ENCODE measurements at regions not wholly inside any gene's neighbourhood (a gene's known extent, or its start where the extent isn't known, plus 50 kb on each side); places are given as distances from the start of the nearest gene placed in this dataset.
A peak's percentile ranks its signal among the peaks of the same experiment; 100 is the strongest.

DNA sequence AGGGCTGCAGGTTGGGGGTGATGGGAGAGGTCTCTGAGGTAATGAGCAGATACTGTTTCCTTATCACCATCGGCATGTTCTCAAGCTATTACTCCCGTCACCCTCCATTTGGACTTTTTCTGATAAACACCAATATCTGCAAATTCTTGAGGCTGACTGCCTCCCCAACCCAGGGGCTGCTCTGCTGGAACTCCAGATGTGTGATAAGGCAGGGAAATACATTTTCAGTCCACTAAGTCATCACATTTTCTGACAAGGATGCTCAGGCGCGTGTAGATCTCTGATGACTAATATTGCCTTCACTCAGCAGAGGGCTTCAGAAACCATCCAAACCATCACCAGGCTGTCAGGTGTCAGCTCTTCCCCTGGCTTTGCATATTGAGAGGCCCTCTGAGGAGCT, 215.0 kb upstream of the POU3F1 start:
- DNase-seq (ENCODE audit: low read depth): no peak
- in situ Hi-C loops (cut with HindIII; ENCODE audit: low pct_unique_long_range_greater_than_20kb, low sequenced_read_pairs): no loop called here

DNA sequence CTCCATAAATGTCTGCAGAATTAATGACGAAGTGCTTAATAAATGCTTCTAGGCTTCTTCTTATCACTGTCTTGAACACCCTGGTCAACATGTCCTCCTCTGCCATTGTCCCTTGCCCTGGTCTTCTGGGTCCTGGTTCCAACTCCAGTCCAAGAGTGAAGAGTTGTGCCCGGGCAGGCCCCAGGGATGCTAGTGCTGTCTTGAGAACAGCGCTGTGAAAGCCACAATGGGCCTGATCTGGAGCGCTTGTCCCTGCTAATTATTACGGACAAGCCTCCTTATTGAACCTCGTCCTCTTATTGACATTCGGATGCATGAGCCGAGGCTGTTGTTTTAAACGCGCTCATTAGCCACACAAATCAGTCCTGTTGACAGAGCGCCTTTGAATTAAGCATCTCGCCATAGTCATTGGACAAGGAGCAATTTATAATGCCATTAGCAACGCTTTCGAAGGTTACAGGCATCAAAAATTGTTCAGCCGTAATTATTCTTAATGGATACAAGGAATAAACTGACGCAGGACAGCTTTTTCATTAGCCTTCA, 211.6 kb upstream of the POU3F1 start:
- DNase-seq (ENCODE audit: low read depth): no peak
- in situ Hi-C loops (cut with HindIII; ENCODE audit: low pct_unique_long_range_greater_than_20kb, low sequenced_read_pairs): no loop called here

DNA sequence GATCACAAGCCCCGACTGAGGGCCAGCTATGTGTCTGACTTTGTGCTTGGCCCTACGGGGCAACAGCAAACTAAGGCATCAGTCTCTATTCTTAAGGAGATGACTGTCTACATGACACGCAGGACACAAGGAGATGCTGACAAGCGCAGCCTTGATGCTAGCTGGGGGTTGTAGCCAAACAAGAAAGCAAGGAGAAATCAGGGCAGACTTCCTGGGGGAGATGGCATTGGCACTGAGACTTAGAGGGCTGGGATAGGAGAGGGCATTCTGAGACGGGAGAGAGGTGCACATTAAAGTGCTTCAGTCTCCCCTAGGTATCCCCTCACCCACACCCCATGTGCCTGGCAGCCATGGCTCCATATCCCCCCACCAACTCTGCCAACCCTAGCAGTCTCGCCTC, 210.8 kb upstream of the POU3F1 start:
- DNase-seq (ENCODE audit: low read depth): no peak
- in situ Hi-C loops (cut with HindIII; ENCODE audit: low pct_unique_long_range_greater_than_20kb, low sequenced_read_pairs): no loop called here

DNA sequence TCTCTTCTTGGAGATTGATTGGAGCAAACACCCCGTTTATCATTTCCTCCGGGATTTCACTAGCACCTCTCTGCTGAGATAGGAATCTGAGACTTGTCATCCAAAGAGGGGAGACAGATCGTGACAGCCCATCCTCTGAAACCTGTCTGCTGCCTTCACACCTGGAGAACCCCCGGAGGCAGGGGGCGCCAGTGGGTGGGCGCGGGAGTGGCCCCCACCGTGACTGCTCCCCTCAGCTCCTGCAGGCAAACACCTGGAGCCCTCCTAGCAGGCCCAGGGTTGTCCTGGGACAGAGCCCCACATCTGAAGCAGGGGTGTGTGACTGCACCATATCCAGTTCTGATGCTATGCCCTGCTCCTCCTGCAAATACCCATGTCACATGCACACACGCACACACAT, 209.5 kb upstream of the POU3F1 start:
- no peak for DNase-seq (ENCODE audit: low read depth)
- in situ Hi-C loops (cut with HindIII; ENCODE audit: low pct_unique_long_range_greater_than_20kb, low sequenced_read_pairs): no loop called here

GRCh38 chr1:38253314-38253713, 206.7 kb upstream of the POU3F1 start:
- in situ Hi-C loops (cut with HindIII; ENCODE audit: low pct_unique_long_range_greater_than_20kb, low sequenced_read_pairs): no loop called here
- no peak for DNase-seq (ENCODE audit: low read depth)

- in situ Hi-C loops (cut with HindIII; ENCODE audit: low pct_unique_long_range_greater_than_20kb, low sequenced_read_pairs): no loop called here
- DNase-seq (ENCODE audit: low read depth): peak; percentile 31
Observed at GRCh38 chr1:38250356-38250755, 203.8 kb upstream of the POU3F1 start.

- DNase-seq (ENCODE audit: low read depth): no peak
- in situ Hi-C loops (cut with HindIII; ENCODE audit: low pct_unique_long_range_greater_than_20kb, low sequenced_read_pairs): no loop called here
Observed at GRCh38 chr1:38249001-38249400, 202.4 kb upstream of the POU3F1 start.

GRCh38 chr1:38246955-38247952, 200.7 kb upstream of the POU3F1 start:
- in situ Hi-C loops (cut with HindIII; ENCODE audit: low pct_unique_long_range_greater_than_20kb, low sequenced_read_pairs): no loop called here

DNA sequence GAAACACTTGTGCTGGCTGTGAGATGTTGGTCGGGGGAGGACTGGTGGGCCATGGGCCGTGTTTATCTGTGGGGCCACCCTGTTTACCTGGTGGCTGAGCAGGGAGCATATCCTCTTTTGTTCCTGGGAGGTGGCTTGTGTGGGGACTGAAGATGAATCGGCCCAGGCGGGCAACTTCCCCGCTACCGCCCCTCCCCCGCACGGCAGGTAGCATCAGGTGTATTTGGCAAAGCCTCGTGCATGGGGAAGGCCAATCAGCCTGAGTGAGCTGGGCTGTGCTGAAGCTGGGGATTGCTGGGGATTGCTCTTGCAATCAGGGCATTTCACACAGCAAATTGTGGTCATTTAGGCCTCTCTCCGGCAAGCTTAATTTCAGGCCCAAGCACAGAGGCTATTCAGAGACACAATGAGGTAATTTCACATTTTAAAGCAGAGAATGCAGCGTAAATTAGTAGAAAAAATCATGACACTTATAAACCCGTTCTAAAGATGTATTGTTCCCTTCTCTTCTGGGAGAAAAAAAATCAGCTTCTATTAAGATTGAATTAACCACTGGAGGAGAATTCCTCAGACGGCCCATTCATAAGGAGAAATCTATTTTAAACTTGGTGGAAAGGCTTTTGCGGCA, 197.7 kb upstream of the POU3F1 start:
- in situ Hi-C loops (cut with HindIII; ENCODE audit: low pct_unique_long_range_greater_than_20kb, low sequenced_read_pairs): no loop called here
- DNase-seq (ENCODE audit: low read depth): no peak

More at GRCh38 chr1:38246955-38247952, 200.7 kb upstream of the POU3F1 start:
- DNase-seq (ENCODE audit: low read depth): peak; percentile 88

DNA sequence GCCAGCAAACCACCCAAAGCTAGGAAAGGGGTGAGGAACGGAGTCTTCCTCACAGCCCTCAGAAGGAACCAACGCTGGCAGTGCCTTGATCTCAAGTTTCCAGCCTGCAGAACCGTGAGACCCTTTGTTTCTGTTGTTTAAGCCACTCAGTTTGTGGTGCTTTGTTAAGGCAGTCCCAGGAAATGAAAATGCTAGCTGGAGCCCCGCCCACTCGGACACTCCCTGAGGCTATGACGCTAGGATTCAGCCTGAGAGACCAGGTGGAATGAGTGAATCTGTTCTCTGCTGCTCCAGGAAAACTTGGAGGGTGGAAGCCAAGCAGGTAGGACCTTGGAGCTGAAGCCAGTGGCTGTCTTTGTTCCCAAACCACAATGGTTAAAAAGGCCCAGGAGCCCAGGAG, 196.5 kb upstream of the POU3F1 start:
- DNase-seq (ENCODE audit: low read depth): peak; percentile 20
- in situ Hi-C loops (cut with HindIII; ENCODE audit: low pct_unique_long_range_greater_than_20kb, low sequenced_read_pairs): no loop called here

DNA sequence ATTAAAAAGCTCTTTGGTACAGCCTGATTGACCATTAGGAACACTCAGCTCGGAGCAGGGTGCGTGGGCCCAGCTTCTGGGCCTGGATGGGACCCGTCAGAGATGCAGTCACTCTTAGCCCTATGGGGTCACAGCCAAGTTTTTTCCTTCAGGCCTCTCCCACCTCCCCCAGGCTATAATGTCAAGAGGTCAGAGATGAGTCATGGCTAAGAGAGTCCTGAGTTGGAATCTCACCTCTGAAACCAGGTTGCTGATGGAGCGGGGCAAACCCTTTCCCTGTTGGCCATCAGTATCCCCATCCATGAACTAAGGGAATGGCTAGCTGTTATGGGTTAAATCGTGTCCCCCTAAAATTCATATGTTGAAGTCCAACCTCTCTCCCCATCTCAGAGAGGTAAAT, 195.9 kb upstream of the POU3F1 start:
- in situ Hi-C loops (cut with HindIII; ENCODE audit: low pct_unique_long_range_greater_than_20kb, low sequenced_read_pairs): no loop called here
- DNase-seq (ENCODE audit: low read depth): no peak

- in situ Hi-C loops (cut with HindIII; ENCODE audit: low pct_unique_long_range_greater_than_20kb, low sequenced_read_pairs): no loop called here
- DNase-seq (ENCODE audit: low read depth): no peak
Observed at GRCh38 chr1:38241594-38242334, 195.2 kb upstream of the POU3F1 start.

GRCh38 chr1:38240618-38241017, 194.0 kb upstream of the POU3F1 start:
- in situ Hi-C loops (cut with HindIII; ENCODE audit: low pct_unique_long_range_greater_than_20kb, low sequenced_read_pairs): no loop called here
- DNase-seq (ENCODE audit: low read depth): no peak

DNA sequence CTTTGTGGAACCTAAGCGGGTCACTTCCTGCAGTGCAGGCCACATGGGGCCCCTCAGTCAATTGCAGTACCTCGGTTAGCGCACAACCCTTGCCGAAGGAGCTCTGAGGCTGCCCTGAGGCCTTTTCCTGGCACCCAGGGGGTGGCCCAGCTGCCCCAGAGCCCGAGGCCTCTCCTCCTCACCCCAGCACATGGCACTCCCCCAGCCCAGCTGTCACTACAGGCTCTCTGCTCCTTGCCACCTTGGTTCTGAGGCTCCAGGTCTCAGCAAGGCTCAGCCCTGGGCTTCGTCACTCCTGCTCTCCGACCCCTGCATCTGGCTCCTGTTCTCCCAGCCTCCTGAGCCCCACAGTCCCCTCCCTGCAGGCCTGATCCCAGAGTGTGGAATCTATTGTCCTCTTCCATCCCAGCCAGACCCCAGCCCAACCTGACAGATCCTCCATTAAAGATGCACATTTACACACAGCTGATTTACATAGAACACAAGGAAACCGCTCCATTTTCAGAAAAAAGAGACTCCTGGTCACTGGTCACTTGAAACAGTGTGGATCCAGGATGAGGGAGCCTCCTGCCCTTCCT, 192.8 kb upstream of the POU3F1 start:
- in situ Hi-C loops (cut with HindIII; ENCODE audit: low pct_unique_long_range_greater_than_20kb, low sequenced_read_pairs): no loop called here
- DNase-seq (ENCODE audit: low read depth): no peak

- no peak for DNase-seq (ENCODE audit: low read depth)
- in situ Hi-C loops (cut with HindIII; ENCODE audit: low pct_unique_long_range_greater_than_20kb, low sequenced_read_pairs): no loop called here
Observed at GRCh38 chr1:38238294-38238693, 191.7 kb upstream of the POU3F1 start.

GRCh38 chr1:38235705-38236104, 189.1 kb upstream of the POU3F1 start:
- DNase-seq (ENCODE audit: low read depth): peak; percentile 30
- in situ Hi-C loops (cut with HindIII; ENCODE audit: low pct_unique_long_range_greater_than_20kb, low sequenced_read_pairs): no loop called here

GRCh38 chr1:38231941-38232340, 185.3 kb upstream of the POU3F1 start:
- in situ Hi-C loops (cut with HindIII; ENCODE audit: low pct_unique_long_range_greater_than_20kb, low sequenced_read_pairs): no loop called here
- DNase-seq (ENCODE audit: low read depth): no peak

- no peak for DNase-seq (ENCODE audit: low read depth)
- in situ Hi-C loops (cut with HindIII; ENCODE audit: low pct_unique_long_range_greater_than_20kb, low sequenced_read_pairs): no loop called here
Observed at GRCh38 chr1:38228718-38229117, 182.1 kb upstream of the POU3F1 start.
